ENCODE measurements at regions not wholly inside any gene's neighbourhood (a gene's known extent, or its start where the extent isn't known, plus 50 kb on each side); places are given as distances from the start of the nearest gene placed in this dataset.

- DNase-seq (ENCODE audit: missing footprints) (no peak), ATAC-seq (no peak)
- intact Hi-C loops (cut with DNase I), result no loop called here
Observed at GRCh38 chr7:144969787-144970186, 133.9 kb upstream of the TPK1 start.

GRCh38 chr7:144960763-144961162 is 124.9 kb upstream of the TPK1 start:
- ATAC-seq (no peak), DNase-seq (ENCODE audit: missing footprints) (no peak)
- intact Hi-C loops (cut with DNase I), result no loop called here

- intact Hi-C loops (cut with DNase I), result no loop called here
- no peak for DNase-seq (ENCODE audit: missing footprints)
- ATAC-seq, result no peak
Observed at GRCh38 chr7:144957998-144958397, 122.1 kb upstream of the TPK1 start.

- intact Hi-C loops (cut with DNase I), result no loop called here
- no peak for DNase-seq (ENCODE audit: missing footprints)
- no peak for ATAC-seq
Observed at GRCh38 chr7:144955422-144955821, 119.6 kb upstream of the TPK1 start.

GRCh38 chr7:144941127-144941526 is 105.3 kb upstream of the TPK1 start:
- intact Hi-C loops (cut with DNase I), result no loop called here
- ATAC-seq (no peak), DNase-seq (ENCODE audit: missing footprints) (no peak)

GRCh38 chr7:144937199-144937598 is 101.3 kb upstream of the TPK1 start:
- DNase-seq (ENCODE audit: missing footprints) (no peak), ATAC-seq (no peak)
- intact Hi-C loops (cut with DNase I), result no loop called here

- DNase-seq (ENCODE audit: missing footprints) (no peak), ATAC-seq (no peak)
- intact Hi-C loops (cut with DNase I), result no loop called here
Observed at GRCh38 chr7:144936314-144936713, 100.5 kb upstream of the TPK1 start.

GRCh38 chr7:144910411-144910810 is 74.6 kb upstream of the TPK1 start:
- no peak for ATAC-seq
- intact Hi-C loops (cut with DNase I), result no loop called here
- DNase-seq (ENCODE audit: missing footprints), result no peak

GRCh38 chr7:144908943-144909556 is 73.2 kb upstream of the TPK1 start:
- ATAC-seq (no peak), DNase-seq (ENCODE audit: missing footprints) (no peak)
- intact Hi-C loops (cut with DNase I), result no loop called here

- ATAC-seq (no peak), DNase-seq (ENCODE audit: missing footprints) (no peak)
- intact Hi-C loops (cut with DNase I), result no loop called here
Observed at GRCh38 chr7:144908324-144908723, 72.5 kb upstream of the TPK1 start.

- DNase-seq (ENCODE audit: missing footprints) (no peak), ATAC-seq (no peak)
- intact Hi-C loops (cut with DNase I), result no loop called here
Observed at GRCh38 chr7:144907577-144907976, 71.7 kb upstream of the TPK1 start.

GRCh38 chr7:144903201-144903600 is 67.3 kb upstream of the TPK1 start:
- intact Hi-C loops (cut with DNase I), result no loop called here
- no peak for ATAC-seq

GRCh38 chr7:144892761-144893160 is 56.9 kb upstream of the TPK1 start:
- DNase-seq (ENCODE audit: missing footprints) (no peak), ATAC-seq (no peak)
- intact Hi-C loops (cut with DNase I), result no loop called here

More at GRCh38 chr7:144903201-144903600, 67.3 kb upstream of the TPK1 start:
- DNase-seq (ENCODE audit: missing footprints), result no peak

All from Right ventricle myocardium inferior (tissue), 1 donor.